ENCODE measurements at regions not wholly inside any gene's neighbourhood (a gene's known extent, or its start where the extent isn't known, plus 50 kb on each side); places are given as distances from the start of the nearest gene placed in this dataset.

GRCh38 chr9:684054-684890 lies 157.2 kb upstream of the DMRT1 start:
- CTCF ChIA-PET, result no interaction called here
- TF ChIP-seq PKNOX1 (IDR thresholded peaks at IDR 0.05) (peak; percentile 90), NFRKB (IDR thresholded peaks at IDR 0.05) (no peak)
- DNase-seq (ENCODE audit: extremely low spot score), result peak; percentile 23
- POLR2A ChIA-PET, result no interaction called here

GRCh38 chr9:684941-685340 lies 156.6 kb upstream of the DMRT1 start:
- DNase-seq (ENCODE audit: extremely low spot score), result no peak
- POLR2A ChIA-PET, result no interaction called here
- TF ChIP-seq BHLHE40 (IDR thresholded peaks at IDR 0.05; ENCODE audit: borderline replicate concordance) (no peak), FOXM1 (IDR thresholded peaks at IDR 0.05; ENCODE audit: borderline replicate concordance) (no peak), LEF1 (IDR thresholded peaks at IDR 0.05; ENCODE audit: borderline replicate concordance) (no peak)
- CTCF ChIA-PET, result no interaction called here

GRCh38 chr9:686321-686813 lies 155.1 kb upstream of the DMRT1 start:
- POLR2A ChIA-PET, result no interaction called here
- CTCF ChIA-PET, result interaction anchor here (0.7 kb wide), 1 partner anchor 12 kb away, joined by 3 read pairs; no protein-coding TSS in a partner anchor
- DNase-seq (ENCODE audit: extremely low spot score), result no peak
- TF ChIP-seq FOXM1 (IDR thresholded peaks at IDR 0.05; ENCODE audit: borderline replicate concordance), result no peak
- TF ChIP-seq ARNT (IDR thresholded peaks at IDR 0.05), result no peak

GRCh38 chr9:687034-687785 lies 154.3 kb upstream of the DMRT1 start:
- DNase-seq (ENCODE audit: extremely low spot score), result no peak
- ChIA-PET CTCF (no interaction called here), POLR2A (no interaction called here)
- TF ChIP-seq LEF1 (IDR thresholded peaks at IDR 0.05; ENCODE audit: borderline replicate concordance), result no peak
- TF ChIP-seq L3MBTL2 (conservative IDR thresholded peaks at IDR 0.05), result no peak
- no peak for TF ChIP-seq ARNT (IDR thresholded peaks at IDR 0.05)
- no peak for TF ChIP-seq SUZ12 (IDR thresholded peaks at IDR 0.05)

DNA sequence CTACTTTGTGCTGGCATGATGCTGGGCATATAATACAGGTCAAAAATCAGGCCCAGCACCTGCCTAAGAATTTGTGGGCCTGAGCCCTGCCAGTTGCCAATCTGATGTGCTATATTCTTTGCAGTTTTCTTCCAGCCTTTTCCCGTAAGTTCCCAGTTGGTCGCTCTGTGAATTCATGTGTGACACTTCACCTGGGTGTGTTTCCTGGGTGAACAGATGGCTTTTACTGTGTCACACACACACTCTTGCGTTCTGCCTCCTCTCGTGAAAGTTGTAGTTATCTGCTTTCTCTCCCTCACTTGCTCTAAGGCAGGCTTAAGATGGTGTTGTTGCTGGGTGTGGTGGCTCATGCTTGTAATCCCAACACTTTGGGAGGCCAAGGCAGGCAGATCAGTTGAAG lies 153.5 kb upstream of the DMRT1 start:
- TF ChIP-seq ARNT (IDR thresholded peaks at IDR 0.05) (no peak), PKNOX1 (IDR thresholded peaks at IDR 0.05) (no peak), HDGF (IDR thresholded peaks at IDR 0.05; ENCODE audit: borderline replicate concordance) (no peak), CTBP1 (IDR thresholded peaks at IDR 0.05; ENCODE audit: borderline replicate concordance) (no peak), ELF4 (IDR thresholded peaks at IDR 0.05) (no peak), BHLHE40 (IDR thresholded peaks at IDR 0.05; ENCODE audit: borderline replicate concordance) (no peak), L3MBTL2 (conservative IDR thresholded peaks at IDR 0.05) (no peak), TARDBP (IDR thresholded peaks at IDR 0.05) (no peak), FOXK2 (IDR thresholded peaks at IDR 0.05) (no peak), ZNF384 (IDR thresholded peaks at IDR 0.05) (no peak), LEF1 (IDR thresholded peaks at IDR 0.05; ENCODE audit: borderline replicate concordance) (no peak), SP1 (IDR thresholded peaks at IDR 0.05) (no peak), NFRKB (IDR thresholded peaks at IDR 0.05) (no peak), SUZ12 (IDR thresholded peaks at IDR 0.05) (no peak)
- no peak for DNase-seq (ENCODE audit: extremely low spot score)
- CTCF ChIA-PET, result interaction anchor here (0.6 kb wide), 1 partner anchor 38 kb away, joined by 3 read pairs; no protein-coding TSS in a partner anchor
- POLR2A ChIA-PET, result no interaction called here

DNA sequence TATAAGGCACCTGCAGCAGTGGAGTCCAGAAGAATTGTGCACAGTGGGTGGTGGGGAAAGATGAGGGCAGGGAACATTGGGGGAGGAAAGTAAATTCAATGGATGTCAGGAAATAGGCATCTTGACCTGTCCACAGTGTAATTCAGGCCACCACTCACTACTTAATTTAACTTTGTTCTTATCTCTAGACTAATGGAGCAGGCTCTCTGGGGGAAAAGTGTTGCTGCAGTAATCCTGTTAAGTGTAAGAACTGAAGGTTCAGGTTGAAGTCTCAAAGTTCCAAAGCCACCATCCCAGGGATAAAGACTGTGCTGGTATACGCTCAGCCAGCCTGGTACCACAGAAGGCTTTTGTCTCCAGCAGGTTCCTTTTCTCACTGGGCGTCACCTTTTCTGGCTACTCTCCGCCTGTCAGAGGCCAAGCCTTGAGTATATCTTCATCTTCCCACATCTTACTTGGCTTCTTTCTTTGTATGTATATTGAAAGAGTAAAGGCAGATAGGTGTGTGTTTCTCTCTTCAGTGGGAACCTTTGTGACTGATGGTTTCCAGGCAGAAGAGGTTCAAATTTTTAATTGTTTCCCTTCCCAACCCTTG lies 150.9 kb upstream of the DMRT1 start:
- no peak for TF ChIP-seq HDGF (IDR thresholded peaks at IDR 0.05; ENCODE audit: borderline replicate concordance)
- no peak for TF ChIP-seq ELF4 (IDR thresholded peaks at IDR 0.05)
- no peak for TF ChIP-seq CTBP1 (IDR thresholded peaks at IDR 0.05; ENCODE audit: borderline replicate concordance)
- TF ChIP-seq NFRKB (IDR thresholded peaks at IDR 0.05), result no peak
- no peak for TF ChIP-seq LEF1 (IDR thresholded peaks at IDR 0.05; ENCODE audit: borderline replicate concordance)
- no peak for TF ChIP-seq PKNOX1 (IDR thresholded peaks at IDR 0.05)
- TF ChIP-seq L3MBTL2 (conservative IDR thresholded peaks at IDR 0.05), result no peak
- TF ChIP-seq SUZ12 (IDR thresholded peaks at IDR 0.05), result no peak
- TF ChIP-seq SP1 (IDR thresholded peaks at IDR 0.05), result no peak
- no peak for TF ChIP-seq TARDBP (IDR thresholded peaks at IDR 0.05)
- no peak for TF ChIP-seq BHLHE40 (IDR thresholded peaks at IDR 0.05; ENCODE audit: borderline replicate concordance)
- no peak for TF ChIP-seq FOXA1 (IDR thresholded peaks at IDR 0.05)
- TF ChIP-seq ZNF384 (IDR thresholded peaks at IDR 0.05), result no peak
- TF ChIP-seq FOXM1 (IDR thresholded peaks at IDR 0.05; ENCODE audit: borderline replicate concordance), result no peak
- TF ChIP-seq ARNT (IDR thresholded peaks at IDR 0.05), result no peak
- no peak for TF ChIP-seq FOXK2 (IDR thresholded peaks at IDR 0.05)
- DNase-seq (ENCODE audit: extremely low spot score), result no peak
- CTCF ChIA-PET, result no interaction called here
- POLR2A ChIA-PET, result no interaction called here

Data from HEK293T (cell line).